WTC11 (cell line): ENCODE measurements at regions not wholly inside any gene's neighbourhood (a gene's known extent, or its start where the extent isn't known, plus 50 kb on each side); places are given as distances from the start of the nearest gene placed in this dataset.

Experiments used
- ATAC-seq: fragments of 200-7000 bp; cut with Tn5 transposase; 2 replicates; pipeline ENCODE4 v1.10.0; 2021; ENCODE audit warnings: mild to moderate bottlenecking, moderate library complexity
- CTCF ChIA-PET: fragments of 300-600 bp; sonication (Branson Sonifier 250); formaldehyde crosslinking; loops from one replicate; lab custom pipeline; 2021; ENCODE audit warnings: antibody characterized with exemption; lab: Charles Lee
- POLR2A ChIA-PET: fragments of 350-600 bp; sonication (Branson Sonifier 250); formaldehyde crosslinking; loops from one replicate; lab custom pipeline; 2021; ENCODE audit warnings: antibody characterized with exemption; lab: Charles Lee
- DNase-seq: peaks from one replicate; pipeline ENCODE4 v3.0.0; 2021; ENCODE audit warnings: low spot score
- H3K27ac Mint-ChIP-seq: 2 replicates; pipeline ENCODE4 v1.8.0; 2021; ENCODE audit warnings: mixed read lengths
- H3K27me3 Mint-ChIP-seq: 2 replicates; pipeline ENCODE4 v1.8.0; 2021; ENCODE audit warnings: low read depth, mild to moderate bottlenecking, moderate library complexity, mixed read lengths
- H3K36me3 Mint-ChIP-seq: 2 replicates; pipeline ENCODE4 v1.8.0; 2021; ENCODE audit warnings: mixed read lengths
- H3K4me1 Mint-ChIP-seq: 2 replicates; pipeline ENCODE4 v1.8.0; 2022; ENCODE audit warnings: mixed read lengths
- H3K4me3 Mint-ChIP-seq: 2 replicates; pipeline ENCODE4 v1.8.0; 2021; ENCODE audit warnings: mild to moderate bottlenecking, moderate library complexity, mixed read lengths
- H3K9me3 Mint-ChIP-seq: 2 replicates; pipeline ENCODE4 v1.8.0; 2021; ENCODE audit warnings: mixed read lengths
- CDX4 ChIP-seq: fragments of 250-450 bp; sonication (Bioruptor Pico); IDR thresholded peaks from 2 replicates; pipeline ENCODE4 v1.9.0; 2021; ENCODE audit warnings: moderate library complexity, mild to moderate bottlenecking, inconsistent platforms, borderline replicate concordance
- CREB1 ChIP-seq: sonication (generic); formaldehyde crosslinking; IDR thresholded peaks from 2 replicates; pipeline ENCODE4 v1.8.0; 2023; ENCODE audit warnings: mild to moderate bottlenecking, missing genetic modification reagents
- E2F4 ChIP-seq: sonication (generic); formaldehyde crosslinking; IDR thresholded peaks from 2 replicates; pipeline ENCODE4 v1.8.1; 2022; ENCODE audit warnings: low read depth, mild to moderate bottlenecking, moderate library complexity, missing genetic modification reagents, borderline replicate concordance
- FOXK1 ChIP-seq: sonication (generic); formaldehyde crosslinking; IDR thresholded peaks from 2 replicates; pipeline ENCODE4 v1.8.0; 2022; ENCODE audit warnings: mild to moderate bottlenecking, moderate library complexity, missing genetic modification reagents
- PRDM15 ChIP-seq: sonication (generic); formaldehyde crosslinking; IDR thresholded peaks from 2 replicates; pipeline ENCODE4 v1.8.0; 2022; ENCODE audit warnings: missing genetic modification reagents
- PREB ChIP-seq: sonication (generic); formaldehyde crosslinking; IDR thresholded peaks from 2 replicates; pipeline ENCODE4 v1.8.1; 2022; ENCODE audit warnings: mild to moderate bottlenecking, missing genetic modification reagents, moderate library complexity, borderline replicate concordance
- RORB ChIP-seq: fragments of 250-450 bp; sonication (Bioruptor Pico); IDR thresholded peaks from 2 replicates; pipeline ENCODE4 v1.9.0; 2021; ENCODE audit warnings: mild to moderate bottlenecking
- TEAD4 ChIP-seq: sonication (generic); formaldehyde crosslinking; IDR thresholded peaks from 2 replicates; pipeline ENCODE4 v1.8.0; 2022; ENCODE audit warnings: mild to moderate bottlenecking, missing genetic modification reagents
- USF1 ChIP-seq: sonication (generic); formaldehyde crosslinking; IDR thresholded peaks from 2 replicates; pipeline ENCODE4 v1.8.0; 2022; ENCODE audit warnings: mild to moderate bottlenecking, missing genetic modification reagents
- USF2 ChIP-seq: sonication (generic); formaldehyde crosslinking; IDR thresholded peaks from 2 replicates; pipeline ENCODE4 v1.8.1; 2023; ENCODE audit warnings: mild to moderate bottlenecking, missing genetic modification reagents, moderate library complexity
- ZNF671 ChIP-seq: fragments of 250-450 bp; sonication (Bioruptor Pico); IDR thresholded peaks from 2 replicates; pipeline ENCODE4 v1.8.0; 2021; ENCODE audit warnings: mild to moderate bottlenecking

- DNase-seq (no peak), ATAC-seq (peak; percentile 46)
- ChIA-PET CTCF (interaction anchor here (0.8 kb wide), 1 partner anchor 463 kb away, joined by 3 read pairs; no protein-coding TSS in a partner anchor), POLR2A (no interaction called here)
- Mint-ChIP-seq H3K9me3 (peaks cover 5% of the 10 kb centered on the region; the same call in 1 of the 2 replicates), H3K4me1 (no peaks in the 10 kb centered on the region), H3K36me3 (no peaks in the 10 kb centered on the region), H3K27ac (no peak overlapping the region), H3K4me3 (no peak overlapping the region), H3K27me3 (no peaks in the 10 kb centered on the region; the same call in 1 of the 2 replicates)
- TF ChIP-seq RORB: no peak
- TF ChIP-seq ZNF671 (CRISPR knock-in tag): no peak
- TF ChIP-seq TEAD4 (CRISPR knock-in tag): no peak
- TF ChIP-seq USF1 (CRISPR knock-in tag): no peak
- TF ChIP-seq PRDM15 (CRISPR knock-in tag): no peak
- no peak for TF ChIP-seq CDX4 (CRISPR knock-in tag)
Measured at GRCh38 chr10:78510566-78511323, 477.1 kb downstream of the RPS24 start.

GRCh38 chr10:78511324-78512204 is 477.9 kb downstream of the RPS24 start:
- Mint-ChIP-seq H3K4me3 (no peak overlapping the region), H3K36me3 (no peaks in the 10 kb centered on the region), H3K4me1 (no peaks in the 10 kb centered on the region), H3K9me3 (no peaks in the 10 kb centered on the region), H3K27ac (no peak overlapping the region), H3K27me3 (no peaks in the 10 kb centered on the region; the same call in 1 of the 2 replicates)
- TF ChIP-seq TEAD4 (CRISPR knock-in tag) (no peak), CREB1 (CRISPR knock-in tag) (no peak), USF2 (CRISPR knock-in tag) (no peak), PREB (CRISPR knock-in tag) (no peak), FOXK1 (CRISPR knock-in tag) (no peak), E2F4 (CRISPR knock-in tag) (no peak)
- CTCF ChIA-PET: no interaction called here
- DNase-seq: no peak
- POLR2A ChIA-PET: no interaction called here
- no peak for ATAC-seq
